GM12891 (cell line): ENCODE measurements at regions not wholly inside any gene's neighbourhood (a gene's known extent, or its start where the extent isn't known, plus 50 kb on each side); places are given as distances from the start of the nearest gene placed in this dataset.

ENCODE experiments used
- POLR2A ChIP-seq: IDR thresholded peaks from 2 replicates; pipeline ENCODE4 v1.6.1; 2011; ENCODE audit warnings: low read depth, low read length, control low read depth
- POLR2AphosphoS5 ChIP-seq: IDR thresholded peaks from 2 replicates; pipeline ENCODE4 v1.6.1; 2011; ENCODE audit warnings: low read depth, low read length, control low read depth
- POU2F2 ChIP-seq: IDR thresholded peaks from 2 replicates; pipeline ENCODE4 v1.6.1; 2011; ENCODE audit warnings: low read depth, mild to moderate bottlenecking, control low read depth, low read length, moderate library complexity

DNA sequence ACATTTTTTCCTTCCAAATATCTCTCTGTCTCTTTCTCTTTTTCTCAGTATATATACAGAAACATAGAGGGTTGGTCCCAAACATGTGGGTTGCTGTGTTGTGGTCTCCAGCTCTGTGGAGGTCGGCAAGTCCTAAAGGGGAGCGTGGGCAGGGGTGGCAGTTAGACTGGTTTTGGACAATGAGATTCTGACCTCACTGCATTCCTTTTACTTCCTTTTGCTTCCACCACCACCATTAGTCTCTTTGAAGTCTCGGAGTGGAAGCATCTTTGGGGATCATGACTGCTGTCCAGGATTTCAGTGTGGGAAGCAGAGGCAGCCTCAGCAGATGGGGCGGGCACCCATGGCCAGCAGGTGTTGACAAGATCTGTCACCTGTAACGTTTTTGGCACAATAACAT, 1091.8 kb downstream of the RAPGEF2 start:
- TF ChIP-seq POLR2A (no peak), POLR2AphosphoS5 (no peak), POU2F2 (no peak)
